ENCODE measurements at regions not wholly inside any gene's neighbourhood (a gene's known extent, or its start where the extent isn't known, plus 50 kb on each side); places are given as distances from the start of the nearest gene placed in this dataset.

DNA sequence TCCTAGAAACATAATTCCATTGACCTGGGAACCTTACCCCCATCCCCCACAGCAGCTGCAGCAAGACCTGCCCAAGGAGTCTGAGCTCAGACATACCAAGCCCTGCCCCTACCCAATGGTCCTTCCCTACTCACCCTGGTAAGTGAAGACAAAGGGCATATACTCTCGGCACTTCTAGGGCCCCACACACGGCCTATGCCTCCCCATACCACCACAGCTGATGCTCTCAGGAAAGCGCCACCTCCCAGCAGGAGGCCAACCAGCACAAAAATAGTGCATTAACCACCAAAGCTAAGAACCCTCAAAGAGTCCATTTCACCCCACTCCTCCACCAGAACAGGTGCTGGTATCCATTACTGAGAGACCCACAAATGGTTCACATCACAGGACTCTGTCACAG lies 74.4 kb upstream of the GUCY1A2 start:
- no peak for TF ChIP-seq ZNF384 (IDR thresholded peaks at IDR 0.05)
- TF ChIP-seq FOXA1 (IDR thresholded peaks at IDR 0.05) = no peak

All from HEK293T (cell line).